Limb (tissue), 2 donors: ENCODE measurements at regions not wholly inside any gene's neighbourhood (a gene's known extent, or its start where the extent isn't known, plus 50 kb on each side); places are given as distances from the start of the nearest gene placed in this dataset.

Experiments used
- DNase-seq, 2 donors: peaks; one replicate each; pipeline ENCODE4 v3.0.0-alpha.2; 2016; ENCODE audit errors: extremely low spot score in 2 of 2

DNA sequence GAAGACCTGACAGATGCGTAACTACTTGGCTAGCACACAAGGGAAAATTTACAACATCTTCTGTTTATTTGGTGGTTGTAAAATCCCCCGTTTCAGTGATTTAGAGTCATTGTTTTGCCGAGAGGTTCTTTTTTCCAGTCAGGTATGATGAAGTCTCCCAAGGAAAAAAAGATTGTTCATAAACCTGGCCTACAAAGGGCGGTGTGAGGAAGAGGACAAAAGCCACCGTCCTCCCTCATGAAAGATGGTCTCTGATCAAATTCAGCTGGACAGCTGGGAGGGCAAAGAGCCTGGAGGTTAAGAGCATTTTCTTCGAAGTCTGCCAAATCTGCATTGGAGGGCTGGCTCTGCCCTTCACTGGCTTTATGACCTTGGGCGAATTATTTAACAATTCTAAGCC, 419.9 kb downstream of the HAPSTR1 start:
- DNase-seq: no peak

DNA sequence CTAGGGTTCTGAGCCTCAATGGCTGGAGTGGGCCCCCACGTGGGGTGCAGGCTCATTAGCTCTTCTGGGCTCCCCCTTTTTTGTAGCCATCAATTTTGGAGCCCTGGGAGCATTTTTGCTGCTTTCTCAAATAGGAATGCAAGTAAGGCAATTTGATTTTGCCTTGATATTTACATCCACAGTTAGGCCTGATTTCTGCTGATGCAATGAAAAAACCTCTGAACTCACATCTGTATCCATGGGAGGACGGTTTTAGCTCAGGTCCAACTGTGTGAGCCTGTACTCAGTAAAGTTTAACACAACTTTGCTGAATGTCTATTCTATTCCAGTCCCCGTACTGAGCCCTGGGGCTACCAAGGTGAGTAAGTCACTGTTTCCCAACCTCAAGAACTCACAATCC, 425.0 kb downstream of the HAPSTR1 start:
- DNase-seq: no peak

DNA sequence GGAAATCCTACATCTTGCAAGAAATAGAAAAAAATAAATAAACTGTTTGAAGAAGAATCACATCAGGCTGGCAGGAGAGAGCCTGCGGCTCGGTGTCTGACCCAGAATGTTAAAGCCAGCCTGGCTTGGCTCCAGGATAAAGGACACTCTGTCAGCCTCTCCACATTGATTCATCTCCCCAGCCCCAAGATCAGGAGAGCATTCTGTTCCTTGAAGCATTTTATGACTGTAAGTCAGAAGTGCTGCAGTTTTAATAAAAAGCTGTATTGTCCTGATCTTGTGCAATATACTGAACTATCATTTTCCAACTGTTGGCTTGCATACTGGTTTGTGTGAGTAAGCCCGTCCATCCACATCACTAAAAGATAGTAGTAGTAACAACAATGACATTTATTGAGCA, 426.6 kb downstream of the HAPSTR1 start:
- DNase-seq: no peak

GRCh38 chr16:9518581-9518980, 427.1 kb downstream of the HAPSTR1 start:
- no peak for DNase-seq

- DNase-seq: no peak
These were observed 430.4 kb downstream of the HAPSTR1 start for GRCh38 chr16:9521749-9522370.

DNA sequence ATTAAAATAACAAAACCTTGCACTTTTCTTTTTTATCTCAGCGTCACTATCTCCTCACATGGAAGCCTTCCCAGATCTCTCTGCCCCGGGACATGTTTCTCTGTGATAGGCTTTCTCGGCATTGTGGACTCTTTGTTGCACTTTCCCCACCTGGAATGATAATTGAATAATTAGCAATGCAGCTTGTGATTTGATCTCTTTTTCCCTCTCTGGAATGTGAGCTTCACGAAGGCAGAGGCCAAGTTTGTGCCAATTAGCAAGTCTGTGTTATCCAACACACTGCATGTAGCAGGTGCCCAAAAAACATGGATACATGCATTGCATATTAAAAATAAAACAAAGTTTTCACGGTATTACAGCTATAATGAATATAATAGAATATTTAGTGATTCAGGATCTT, 431.2 kb downstream of the HAPSTR1 start:
- no peak for DNase-seq

DNA sequence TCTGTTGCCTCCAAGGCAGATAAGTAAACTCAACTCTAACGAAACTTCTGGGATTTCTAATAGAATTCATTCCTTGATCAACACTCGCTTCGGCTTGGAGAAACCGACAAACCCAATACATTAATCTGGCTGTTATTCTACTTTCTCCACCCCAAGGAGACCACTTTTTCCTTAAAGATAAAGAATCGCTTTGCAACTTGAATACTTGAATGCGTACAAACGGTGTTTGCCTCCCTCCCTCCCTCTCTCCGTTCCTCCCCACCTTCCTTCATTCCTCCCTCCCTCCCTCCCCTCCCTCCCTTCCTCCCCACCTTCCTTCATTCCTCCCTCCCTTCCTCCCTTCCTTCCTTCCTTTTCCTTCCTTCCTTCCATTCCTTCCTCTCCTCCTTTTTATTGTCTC, 432.6 kb downstream of the HAPSTR1 start:
- no peak for DNase-seq

DNA sequence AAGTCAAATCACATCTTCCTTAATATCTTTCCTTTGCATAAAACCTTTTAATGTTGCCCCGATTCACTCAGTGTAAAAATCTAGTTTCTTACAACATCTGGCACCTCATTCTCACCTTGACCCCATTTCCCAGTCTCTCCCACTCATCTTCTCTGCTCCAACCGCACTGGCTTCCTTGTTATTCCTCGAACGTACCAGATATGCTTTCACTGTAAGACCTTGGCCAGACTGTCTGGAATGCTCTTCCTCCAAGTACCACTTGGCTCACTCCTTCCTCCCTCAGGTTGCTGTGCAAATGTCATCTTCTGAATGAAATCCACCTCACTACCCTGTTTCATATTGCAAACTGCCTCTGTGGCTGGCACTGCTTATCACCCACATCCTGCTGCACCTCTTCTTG, 433.6 kb downstream of the HAPSTR1 start:
- no peak for DNase-seq

DNA sequence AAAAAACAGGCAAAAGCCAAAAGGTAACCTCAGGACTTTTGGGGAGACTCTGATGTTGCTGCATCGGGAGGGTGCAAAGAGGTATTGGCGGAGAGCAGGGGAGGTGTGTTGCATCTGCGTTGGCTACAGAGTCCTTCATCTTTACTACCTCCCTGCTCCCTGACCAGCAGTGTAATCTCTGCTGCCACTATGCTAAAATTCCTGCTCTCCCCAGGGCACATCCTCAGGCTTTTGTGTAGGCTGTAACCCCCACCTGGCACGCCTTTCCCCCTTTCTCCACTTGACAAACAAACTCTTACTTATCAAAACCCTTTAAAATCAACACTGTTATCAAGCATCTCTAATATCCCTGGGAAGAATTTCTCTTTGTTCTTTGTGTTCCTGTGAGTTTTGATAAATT, 435.3 kb downstream of the HAPSTR1 start:
- no peak for DNase-seq

GRCh38 chr16:9527976-9528375, 436.5 kb downstream of the HAPSTR1 start:
- DNase-seq: no peak

DNA sequence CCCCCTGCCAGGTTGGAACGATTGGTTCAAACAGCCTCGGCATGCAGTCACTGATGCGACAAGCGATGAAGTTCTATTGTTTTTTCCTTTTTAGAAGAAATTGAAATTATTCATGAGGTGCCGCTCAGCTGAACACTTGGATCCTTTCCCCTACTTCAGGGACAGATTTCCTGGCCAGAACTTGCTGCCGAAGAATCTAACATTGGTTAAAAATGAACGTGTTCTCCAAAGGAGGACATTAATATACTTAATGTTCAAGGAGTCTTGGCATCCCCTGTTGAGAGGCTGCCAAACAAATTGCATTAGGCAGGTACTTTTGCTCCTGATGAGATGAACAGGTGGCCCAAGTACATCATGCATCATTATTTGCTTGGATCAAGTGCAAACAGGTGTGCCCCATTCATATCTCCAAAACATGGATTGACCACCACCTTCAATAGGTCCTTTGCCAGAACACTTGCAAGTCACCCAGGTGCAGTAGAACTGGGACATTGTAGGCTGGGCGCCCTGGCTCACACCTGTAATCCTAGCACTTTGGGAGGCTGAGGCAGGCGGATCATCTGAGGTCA, 437.2 kb downstream of the HAPSTR1 start:
- DNase-seq: no peak

GRCh38 chr16:9533042-9533441, 441.6 kb downstream of the HAPSTR1 start:
- no peak for DNase-seq

- DNase-seq: no peak
These were observed 443.3 kb downstream of the HAPSTR1 start for GRCh38 chr16:9534759-9535158.

- no peak for DNase-seq
These were observed 445.5 kb downstream of the HAPSTR1 start for GRCh38 chr16:9536905-9537304.

- DNase-seq: no peak
These were observed 447.9 kb downstream of the HAPSTR1 start for GRCh38 chr16:9539346-9539745.

- no peak for DNase-seq
These were observed 450.3 kb downstream of the HAPSTR1 start for GRCh38 chr16:9541723-9542122.

DNA sequence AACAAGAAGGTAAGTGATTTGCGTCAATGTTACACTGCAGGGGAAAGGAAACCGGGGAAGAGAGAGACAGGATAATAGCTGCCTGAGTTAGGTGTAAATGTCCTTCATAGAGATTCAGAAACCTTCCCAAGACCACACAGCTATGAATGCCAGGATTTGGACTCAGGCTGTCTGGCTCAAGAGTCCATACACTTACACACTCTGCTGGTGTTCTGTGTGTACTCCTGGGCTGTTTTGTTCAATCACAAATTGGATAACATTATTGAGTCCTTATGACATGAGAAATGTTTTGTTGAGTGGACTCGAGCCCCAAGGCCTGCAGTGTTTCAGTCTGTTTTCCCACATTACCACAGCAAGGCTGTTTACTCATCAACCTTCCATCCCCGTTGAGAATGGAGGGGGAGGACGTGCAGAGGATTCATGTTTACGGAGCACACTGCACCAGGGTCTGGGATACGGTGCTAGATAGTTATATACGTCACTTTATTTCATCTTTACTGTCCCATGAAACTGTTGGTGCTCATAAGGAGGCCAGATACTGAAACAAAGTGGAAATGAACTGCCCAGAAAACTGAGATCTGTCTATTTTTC, 450.8 kb downstream of the HAPSTR1 start:
- no peak for DNase-seq

GRCh38 chr16:9545522-9546437, 454.3 kb downstream of the HAPSTR1 start:
- DNase-seq: no peak

DNA sequence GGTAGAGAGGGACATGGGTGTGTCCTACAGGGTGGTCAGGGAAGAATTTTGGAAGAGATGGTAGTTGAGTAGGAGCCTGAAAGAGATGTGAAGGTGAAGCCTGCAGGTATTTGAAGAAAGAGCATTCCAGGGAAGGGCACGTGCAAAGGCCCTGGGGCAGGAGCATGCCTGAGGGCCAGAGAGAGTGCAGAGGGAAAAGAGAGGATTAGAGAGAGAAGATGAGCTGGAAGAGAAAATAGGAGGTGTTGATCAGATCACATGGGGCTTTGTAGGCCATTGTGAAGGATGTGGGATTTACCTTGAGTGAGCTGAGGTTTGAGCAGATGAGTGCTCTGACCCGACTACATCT, 455.0 kb downstream of the HAPSTR1 start:
- no peak for DNase-seq

- DNase-seq: no peak
These were observed 458.0 kb downstream of the HAPSTR1 start for GRCh38 chr16:9549487-9549886.

GRCh38 chr16:9555051-9555450, 463.6 kb downstream of the HAPSTR1 start:
- no peak for DNase-seq

GRCh38 chr16:9556949-9557665, 465.7 kb downstream of the HAPSTR1 start:
- DNase-seq: no peak
